Liver (tissue), 8 donors: ENCODE measurements at regions not wholly inside any gene's neighbourhood (a gene's known extent, or its start where the extent isn't known, plus 50 kb on each side); places are given as distances from the start of the nearest gene placed in this dataset.

Source experiments
- DNase-seq: peaks from one replicate; pipeline ENCODE4 v3.0.0-alpha.2; 2017; ENCODE audit warnings: low spot score
- H3K27ac ChIP-seq, 2 donors: one replicate each; pipeline ENCODE4 v1.7.0; 2013; ENCODE audit warnings: inconsistent platforms in 2 of 2, low read length in 2 of 2, control low read depth in 1 of 2, low read depth in 1 of 2, mild to moderate bottlenecking in 1 of 2
- H3K27me3 ChIP-seq, 4 donors: one replicate each; pipeline versions ENCODE4 v1.6.1 to v1.7.0; 2013; ENCODE audit warnings: low read length in 3 of 4, inconsistent platforms in 1 of 4, mild to moderate bottlenecking in 1 of 4, moderate library complexity in 1 of 4; ENCODE audit not compliant: control insufficient read depth in 4 of 4, insufficient read depth in 4 of 4
- H3K36me3 ChIP-seq, 4 donors: one replicate each; pipeline versions ENCODE4 v1.6.1 to v1.7.0; 2013; ENCODE audit warnings: low read length in 3 of 4, mild to moderate bottlenecking in 3 of 4, low read depth in 1 of 4, moderate library complexity in 1 of 4; ENCODE audit not compliant: control insufficient read depth in 4 of 4, insufficient read depth in 3 of 4
- H3K4me1 ChIP-seq, 4 donors: one replicate each; pipeline versions ENCODE4 v1.6.1 to v1.7.0; 2013; ENCODE audit warnings: low read length in 3 of 4, mild to moderate bottlenecking in 3 of 4, moderate library complexity in 1 of 4; ENCODE audit not compliant: control insufficient read depth in 4 of 4, insufficient read depth in 4 of 4
- H3K4me3 ChIP-seq, 3 donors: one replicate each; pipeline versions ENCODE4 v1.6.1 to v1.7.0; 2013; ENCODE audit warnings: low read length in 3 of 3, control low read depth in 1 of 3, low read depth in 1 of 3, mild to moderate bottlenecking in 1 of 3
- H3K9ac ChIP-seq, 2 donors: one replicate each; pipeline ENCODE4 v1.7.0; 2013; ENCODE audit warnings: low read length in 2 of 2, mild to moderate bottlenecking in 2 of 2, moderate library complexity in 2 of 2, control low read depth in 1 of 2, low read depth in 1 of 2
- H3K9me3 ChIP-seq, 4 donors: one replicate each; pipeline versions ENCODE4 v1.6.1 to v1.7.0; 2013; ENCODE audit warnings: low read length in 3 of 4; ENCODE audit not compliant: control insufficient read depth in 4 of 4
- ATF3 ChIP-seq: IDR thresholded peaks from 2 replicates; pipeline ENCODE4 v1.6.1; 2016; ENCODE audit warnings: antibody characterized with exemption
- CTCF ChIP-seq: fragments of 150-350 bp; IDR thresholded peaks from 2 replicates; pipeline ENCODE4 v1.5.1; 2017; ENCODE audit warnings: improper control_type of control experiment, low read depth, low read length; ENCODE audit not compliant: missing input control
- EGR1 ChIP-seq, 2 donors: IDR thresholded peaks; 2 replicates each; pipeline ENCODE4 v1.6.1; 2016 to 2018; ENCODE audit warnings: antibody characterized with exemption in 2 of 2, low read depth in 2 of 2
- FOXA1 ChIP-seq: IDR thresholded peaks from 2 replicates; pipeline ENCODE4 v1.6.1; 2016; ENCODE audit warnings: antibody characterized with exemption
- FOXA2 ChIP-seq: IDR thresholded peaks from 2 replicates; pipeline ENCODE4 v1.6.1; 2016; ENCODE audit warnings: antibody characterized with exemption
- GABPA ChIP-seq, 2 donors: IDR thresholded peaks in 1 of 2; conservative IDR thresholded peaks in 1 of 2; 2 replicates each; pipeline ENCODE4 v1.6.1; 2016; ENCODE audit warnings: antibody characterized with exemption in 2 of 2, mild to moderate bottlenecking in 1 of 2, moderate library complexity in 1 of 2
- HNF4A ChIP-seq, 2 donors: conservative IDR thresholded peaks; 2 replicates each; pipeline ENCODE4 v1.6.1; 2016; ENCODE audit warnings: antibody characterized with exemption in 2 of 2, mild to moderate bottlenecking in 2 of 2
- HNF4G ChIP-seq: IDR thresholded peaks from 2 replicates; pipeline ENCODE4 v1.6.1; 2016; ENCODE audit warnings: antibody characterized with exemption
- JUND ChIP-seq, 2 donors: IDR thresholded peaks; 2 replicates each; pipeline ENCODE4 v1.6.1; 2016; ENCODE audit warnings: antibody characterized with exemption in 2 of 2
- NR2F2 ChIP-seq: IDR thresholded peaks from 2 replicates; pipeline ENCODE4 v1.6.1; 2016; ENCODE audit warnings: antibody characterized with exemption
- RAD21 ChIP-seq, 2 donors: IDR thresholded peaks; 2 replicates each; pipeline ENCODE4 v1.6.1; 2016; ENCODE audit warnings: antibody characterized with exemption in 2 of 2, mild to moderate bottlenecking in 2 of 2
- RXRA ChIP-seq, 2 donors: IDR thresholded peaks; 2 replicates each; pipeline ENCODE4 v1.6.1; 2017 to 2018; ENCODE audit warnings: antibody characterized with exemption in 2 of 2, mild to moderate bottlenecking in 1 of 2
- SP1 ChIP-seq: IDR thresholded peaks from 2 replicates; pipeline ENCODE4 v1.6.1; 2018; ENCODE audit warnings: antibody characterized with exemption, mild to moderate bottlenecking
- TAF1 ChIP-seq: conservative IDR thresholded peaks from 2 replicates; pipeline ENCODE4 v1.6.1; 2016; ENCODE audit warnings: antibody characterized with exemption, mild to moderate bottlenecking
- YY1 ChIP-seq: IDR thresholded peaks from 2 replicates; pipeline ENCODE4 v1.6.1; 2016; ENCODE audit warnings: antibody characterized with exemption, mild to moderate bottlenecking
- ZBTB33 ChIP-seq: IDR thresholded peaks from 2 replicates; pipeline ENCODE4 v1.6.1; 2016; ENCODE audit warnings: antibody characterized with exemption
- WGBS: extraction: QIAGEN DNeasy Blood & Tissue Kit; methylation state at CpG from one replicate; pipeline ENCODE4 v1.1.7; 2013; 5-methylcytosine and 5-hydroxymethylcytosine counted together
- TF ChIP-seq, protein P1 (sequence below): IDR thresholded peaks from 2 replicates; pipeline ENCODE4 v1.6.1; 2016; ENCODE audit warnings: antibody characterized with exemption, mild to moderate bottlenecking
- TF ChIP-seq, protein P2 (sequence below): IDR thresholded peaks from 2 replicates; pipeline ENCODE4 v1.6.1; 2016; ENCODE audit warnings: antibody characterized with exemption
- donor health status: healthy.
- donor health status: healthy.
- donor health status: healthy.
- donor health status: healthy.
- donor health status: healthy.

DNA sequence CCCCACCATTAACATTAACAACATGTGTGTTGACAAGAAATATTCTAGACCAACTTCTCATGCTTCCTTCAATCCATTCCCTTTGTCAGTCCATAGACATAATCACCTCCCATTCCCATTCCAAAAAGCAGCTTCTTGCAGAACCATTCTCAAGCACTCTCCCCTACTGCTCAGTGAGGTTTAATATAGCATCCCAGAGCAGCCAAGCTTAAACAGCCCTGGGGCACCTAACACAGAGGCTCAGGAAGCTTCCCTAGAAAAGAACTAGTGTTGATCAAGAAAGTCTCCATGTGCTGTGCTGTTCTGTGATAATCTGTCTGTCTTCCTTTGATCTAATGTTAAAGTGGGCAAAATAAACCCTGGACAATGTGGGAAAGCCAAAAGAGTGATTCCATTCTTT is 174.2 kb upstream of the NOCT start:
- Histone ChIP-seq H3K9ac (no peak overlapping the region), H3K27ac (no peak overlapping the region), H3K4me1 (peaks cover 0 to under 1% (median 0%) of the 10 kb centered on the region in 4 donors), H3K36me3 (no peaks in the 10 kb centered on the region), H3K9me3 (no peaks in the 10 kb centered on the region), H3K4me3 (no peak overlapping the region), H3K27me3 (peaks cover 0 to 2% (median 0%) of the 10 kb centered on the region in 4 donors)
- TF ChIP-seq FOXA1 (no peak), RAD21 (IDR thresholded peaks at IDR 0.05) (no peak), EGR1 (IDR thresholded peaks at IDR 0.05; ENCODE audit: low read depth in 2 of 2) (no peak), RXRA (IDR thresholded peaks at IDR 0.05) (no peak), JUND (IDR thresholded peaks at IDR 0.05) (no peak), HNF4G (no peak), YY1 (no peak), ATF3 (no peak), SP1 (no peak)
- TF ChIP-seq, protein P1, sequence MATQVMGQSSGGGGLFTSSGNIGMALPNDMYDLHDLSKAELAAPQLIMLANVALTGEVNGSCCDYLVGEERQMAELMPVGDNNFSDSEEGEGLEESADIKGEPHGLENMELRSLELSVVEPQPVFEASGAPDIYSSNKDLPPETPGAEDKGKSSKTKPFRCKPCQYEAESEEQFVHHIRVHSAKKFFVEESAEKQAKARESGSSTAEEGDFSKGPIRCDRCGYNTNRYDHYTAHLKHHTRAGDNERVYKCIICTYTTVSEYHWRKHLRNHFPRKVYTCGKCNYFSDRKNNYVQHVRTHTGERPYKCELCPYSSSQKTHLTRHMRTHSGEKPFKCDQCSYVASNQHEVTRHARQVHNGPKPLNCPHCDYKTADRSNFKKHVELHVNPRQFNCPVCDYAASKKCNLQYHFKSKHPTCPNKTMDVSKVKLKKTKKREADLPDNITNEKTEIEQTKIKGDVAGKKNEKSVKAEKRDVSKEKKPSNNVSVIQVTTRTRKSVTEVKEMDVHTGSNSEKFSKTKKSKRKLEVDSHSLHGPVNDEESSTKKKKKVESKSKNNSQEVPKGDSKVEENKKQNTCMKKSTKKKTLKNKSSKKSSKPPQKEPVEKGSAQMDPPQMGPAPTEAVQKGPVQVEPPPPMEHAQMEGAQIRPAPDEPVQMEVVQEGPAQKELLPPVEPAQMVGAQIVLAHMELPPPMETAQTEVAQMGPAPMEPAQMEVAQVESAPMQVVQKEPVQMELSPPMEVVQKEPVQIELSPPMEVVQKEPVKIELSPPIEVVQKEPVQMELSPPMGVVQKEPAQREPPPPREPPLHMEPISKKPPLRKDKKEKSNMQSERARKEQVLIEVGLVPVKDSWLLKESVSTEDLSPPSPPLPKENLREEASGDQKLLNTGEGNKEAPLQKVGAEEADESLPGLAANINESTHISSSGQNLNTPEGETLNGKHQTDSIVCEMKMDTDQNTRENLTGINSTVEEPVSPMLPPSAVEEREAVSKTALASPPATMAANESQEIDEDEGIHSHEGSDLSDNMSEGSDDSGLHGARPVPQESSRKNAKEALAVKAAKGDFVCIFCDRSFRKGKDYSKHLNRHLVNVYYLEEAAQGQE, result no peak
- DNase-seq, result no peak

GRCh38 chr4:138838251-138838650 is 177.3 kb upstream of the NOCT start:
- DNase-seq, result no peak
- Histone ChIP-seq H3K4me1 (peaks cover 0 to 6% (median 3%) of the 10 kb centered on the region in 4 donors), H3K27ac (no peak overlapping the region), H3K9ac (no peak overlapping the region), H3K36me3 (no peaks in the 10 kb centered on the region), H3K9me3 (no peaks in the 10 kb centered on the region), H3K27me3 (peaks cover 0 to 2% (median 0%) of the 10 kb centered on the region in 4 donors), H3K4me3 (no peak overlapping the region)
- 81% methylated on average over 4 of the region's 4 CpGs for WGBS
- TF ChIP-seq ZBTB33 (no peak), TAF1 (no peak), GABPA (IDR thresholded peaks at IDR 0.05 in 1 of 2, conservative IDR thresholded peaks at IDR 0.05 in 1 of 2) (no peak), EGR1 (IDR thresholded peaks at IDR 0.05; ENCODE audit: low read depth in 2 of 2) (no peak), YY1 (no peak), CTCF (no peak), HNF4G (no peak), HNF4A (conservative IDR thresholded peaks at IDR 0.05) (no peak), FOXA2 (no peak), JUND (IDR thresholded peaks at IDR 0.05) (no peak), FOXA1 (no peak), RXRA (IDR thresholded peaks at IDR 0.05) (no peak), NR2F2 (no peak), ATF3 (no peak), RAD21 (IDR thresholded peaks at IDR 0.05) (no peak)
- TF ChIP-seq, protein P2, sequence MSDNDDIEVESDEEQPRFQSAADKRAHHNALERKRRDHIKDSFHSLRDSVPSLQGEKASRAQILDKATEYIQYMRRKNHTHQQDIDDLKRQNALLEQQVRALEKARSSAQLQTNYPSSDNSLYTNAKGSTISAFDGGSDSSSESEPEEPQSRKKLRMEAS, result no peak
- TF ChIP-seq, protein P1, result no peak
